Activated CD4-positive, alpha-beta T cell treated with anti-CD3 and anti-CD28 coated beads, Interleukin-2, amount 50 U/mL, for 48 hours (primary cell): ENCODE measurements at regions not wholly inside any gene's neighbourhood (a gene's known extent, or its start where the extent isn't known, plus 50 kb on each side); places are given as distances from the start of the nearest gene placed in this dataset.

Experiments used
- DNase-seq, 2 experiments: peaks; one replicate each; pipeline ENCODE4 v3.0.0-alpha.2; 2020

GRCh38 chr1:219798283-219799030 is 129.9 kb downstream of the SLC30A10 start:
- no peak for DNase-seq

DNA sequence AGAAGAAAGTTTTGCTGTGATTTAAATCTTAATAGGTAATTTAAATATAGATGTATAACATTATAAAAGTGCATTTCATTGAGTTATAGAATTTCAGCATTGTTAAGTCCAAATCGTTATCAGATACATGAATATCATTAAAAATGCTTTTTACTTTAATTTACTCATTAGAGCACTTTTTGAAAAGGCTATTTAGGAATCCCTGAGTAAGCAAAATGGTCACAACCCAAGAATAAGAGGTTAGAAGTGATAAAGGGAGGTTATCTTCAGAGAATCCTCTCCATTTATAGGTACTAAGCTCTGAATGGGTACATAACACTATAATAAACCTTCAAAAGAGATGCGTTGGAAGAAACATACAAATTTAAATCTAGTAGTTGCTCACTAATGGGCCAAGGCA is 130.7 kb downstream of the SLC30A10 start:
- DNase-seq = no peak

DNA sequence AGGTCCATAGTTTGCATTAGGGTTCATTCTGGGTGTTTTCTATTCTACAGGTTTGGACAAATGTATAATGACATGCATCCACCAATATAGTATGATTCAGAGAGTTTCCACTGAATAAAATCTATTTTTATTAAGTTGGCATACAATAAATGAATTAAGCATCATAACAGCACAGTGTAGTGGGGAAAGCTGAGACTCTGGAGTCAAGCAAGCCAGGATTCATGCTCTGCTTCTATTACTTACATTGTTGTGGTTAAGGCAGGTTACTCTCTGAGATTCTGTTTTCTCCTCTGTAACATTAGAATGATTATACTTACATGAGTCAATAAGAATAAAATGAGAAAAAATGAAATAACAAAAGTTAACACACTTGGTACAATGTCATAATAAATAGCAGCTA is 131.3 kb downstream of the SLC30A10 start:
- DNase-seq = no peak

- no peak for DNase-seq
Observed at GRCh38 chr1:219795363-219795917, 132.9 kb downstream of the SLC30A10 start.

DNA sequence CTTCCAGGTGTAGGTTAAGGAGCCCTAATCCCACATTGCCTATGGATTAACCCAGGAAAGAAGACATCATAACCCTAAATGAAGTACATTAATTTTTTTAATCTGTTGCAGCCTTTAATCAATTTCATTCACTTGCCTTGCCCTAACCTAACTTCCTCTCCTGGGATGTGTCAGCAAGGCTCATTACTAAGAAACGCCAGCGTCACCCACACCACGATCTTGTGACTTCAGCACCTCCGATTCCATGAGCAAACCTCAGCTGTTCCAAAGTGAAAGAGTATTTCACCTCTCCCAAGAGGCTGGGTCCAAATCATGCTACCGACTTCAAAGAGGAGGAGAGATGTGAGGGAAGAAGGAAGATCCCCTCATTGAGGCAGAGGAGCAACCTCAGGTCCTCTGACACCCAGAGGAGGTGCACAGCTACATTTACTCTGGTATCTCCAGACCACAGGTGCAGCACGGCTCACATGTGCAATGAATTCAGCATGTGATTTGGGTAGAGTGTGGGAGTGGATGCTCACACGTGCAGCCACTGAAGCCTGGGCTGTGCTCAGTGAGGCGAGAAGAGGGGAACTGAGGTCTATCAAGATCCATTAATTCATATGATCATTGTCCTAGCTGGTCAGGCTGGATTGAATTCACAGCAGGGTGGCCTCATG is 134.1 kb downstream of the SLC30A10 start:
- DNase-seq = no peak

DNA sequence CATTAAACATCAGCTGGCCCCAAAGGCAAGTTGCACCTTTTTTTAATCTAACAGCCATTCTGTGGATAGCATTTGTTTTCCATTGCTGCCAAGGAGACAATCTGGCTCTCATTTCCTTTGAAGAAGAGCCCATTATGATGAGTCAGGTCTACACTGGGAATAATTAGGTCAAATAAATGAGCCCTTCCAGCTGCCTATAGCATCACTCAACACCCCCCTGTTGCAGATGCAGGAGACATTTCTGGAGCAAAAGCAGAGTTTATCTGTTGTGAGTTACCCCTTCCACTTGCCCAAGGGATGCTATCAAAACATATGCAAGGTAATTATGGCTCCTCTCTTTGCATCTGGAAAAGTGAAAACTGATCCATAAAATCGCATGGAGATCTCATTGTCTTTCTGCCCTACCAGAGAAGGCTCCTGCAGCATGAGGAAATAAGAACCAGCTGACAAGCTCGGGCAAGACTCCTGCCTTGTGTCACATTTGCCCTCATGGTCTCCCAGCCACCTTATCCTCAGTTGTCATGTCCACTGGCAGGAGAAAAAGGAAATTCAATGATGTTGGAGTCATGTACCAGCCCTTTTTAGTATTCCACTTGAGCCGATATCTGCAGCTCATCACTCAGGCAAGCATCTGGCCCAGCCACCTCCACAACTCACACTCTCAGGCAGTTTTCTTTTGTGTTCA is 135.9 kb downstream of the SLC30A10 start:
- DNase-seq = no peak

GRCh38 chr1:219791766-219792165 is 136.6 kb downstream of the SLC30A10 start:
- DNase-seq = no peak

- no peak for DNase-seq
Observed at GRCh38 chr1:219790834-219791615, 137.3 kb downstream of the SLC30A10 start.

DNA sequence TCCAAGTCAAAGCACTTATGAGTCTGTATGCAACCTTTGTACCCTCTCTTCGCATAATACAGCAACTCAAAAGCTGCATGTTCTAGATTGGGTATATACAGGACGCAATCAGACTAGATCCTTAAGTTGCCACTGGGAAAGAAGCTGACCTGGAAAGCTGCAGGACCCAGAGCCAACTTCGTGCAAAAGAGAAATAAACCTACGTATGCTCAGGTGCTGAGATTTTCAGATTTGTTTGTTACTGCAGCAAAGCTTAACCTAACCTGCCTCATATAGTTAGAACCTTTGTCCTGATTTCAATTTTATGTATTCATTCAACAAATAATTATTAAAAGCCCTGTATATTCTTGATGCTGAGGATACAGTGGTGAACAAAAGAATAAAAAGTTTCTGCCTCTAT is 139.7 kb downstream of the SLC30A10 start:
- no peak for DNase-seq

- no peak for DNase-seq
Observed at GRCh38 chr1:219788091-219788490, 140.3 kb downstream of the SLC30A10 start.

GRCh38 chr1:219784660-219785381 is 143.5 kb downstream of the SLC30A10 start:
- DNase-seq = no peak

GRCh38 chr1:219783605-219784235 is 144.6 kb downstream of the SLC30A10 start:
- no peak for DNase-seq

GRCh38 chr1:219782929-219783328 is 145.4 kb downstream of the SLC30A10 start:
- no peak for DNase-seq

- DNase-seq = no peak
Observed at GRCh38 chr1:219782311-219782710, 146.0 kb downstream of the SLC30A10 start.

DNA sequence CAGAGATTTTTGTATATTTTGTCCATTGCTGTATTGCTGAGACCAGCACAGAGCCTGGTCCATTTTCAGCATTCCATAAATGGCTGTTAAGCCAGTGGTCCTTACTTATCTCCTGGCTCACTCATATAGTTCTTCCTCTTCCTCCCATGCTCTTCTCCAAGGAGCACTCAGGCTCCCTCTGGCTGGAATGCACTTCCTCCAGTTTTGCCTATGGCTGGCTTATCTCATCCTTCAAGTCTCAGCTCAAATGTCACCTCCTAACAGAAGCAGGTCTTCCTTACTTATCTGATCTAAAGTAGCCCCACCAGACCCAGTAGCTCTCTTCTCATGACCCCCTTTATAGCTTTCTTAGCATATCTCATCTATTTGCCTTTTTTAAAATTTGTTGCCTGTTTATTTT is 146.9 kb downstream of the SLC30A10 start:
- DNase-seq = no peak

- no peak for DNase-seq
Observed at GRCh38 chr1:219778793-219779369, 149.5 kb downstream of the SLC30A10 start.

DNA sequence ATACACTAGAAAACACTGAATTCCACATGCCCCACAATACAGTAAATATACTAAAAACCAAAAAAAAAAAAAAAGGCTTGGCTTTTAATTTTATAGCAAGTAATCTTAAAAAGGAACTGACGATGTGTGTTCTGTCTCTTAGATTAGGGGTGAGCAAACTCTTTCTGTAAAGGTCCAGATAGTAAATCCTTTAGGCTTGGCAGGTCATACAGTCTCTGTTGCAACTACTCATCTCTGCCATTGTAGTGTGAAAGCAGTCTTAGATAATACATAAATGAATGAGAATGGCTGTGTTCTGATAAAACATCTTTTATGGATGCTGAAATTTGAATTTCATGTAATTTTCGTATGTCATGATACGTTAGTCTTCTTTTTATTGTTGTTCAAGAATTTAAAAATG is 150.2 kb downstream of the SLC30A10 start:
- DNase-seq = no peak

DNA sequence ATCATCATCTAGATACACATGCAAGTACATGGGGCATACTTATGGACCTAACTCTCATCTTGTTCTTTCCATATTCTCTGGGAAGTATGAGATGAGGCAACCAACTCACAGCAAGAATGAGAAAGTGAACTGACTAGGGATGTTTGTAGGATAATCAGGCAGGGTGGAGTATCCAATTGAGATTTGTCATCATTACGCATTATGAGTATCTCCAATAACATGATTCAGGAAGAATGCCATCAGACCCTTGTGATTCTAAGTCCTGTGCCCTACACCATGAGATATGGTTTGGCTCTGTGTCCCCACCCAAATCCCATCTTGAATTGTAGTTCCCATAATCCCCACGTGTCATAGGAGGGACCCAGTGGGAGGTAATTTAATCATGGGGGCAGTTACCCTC is 154.0 kb downstream of the SLC30A10 start:
- no peak for DNase-seq

DNA sequence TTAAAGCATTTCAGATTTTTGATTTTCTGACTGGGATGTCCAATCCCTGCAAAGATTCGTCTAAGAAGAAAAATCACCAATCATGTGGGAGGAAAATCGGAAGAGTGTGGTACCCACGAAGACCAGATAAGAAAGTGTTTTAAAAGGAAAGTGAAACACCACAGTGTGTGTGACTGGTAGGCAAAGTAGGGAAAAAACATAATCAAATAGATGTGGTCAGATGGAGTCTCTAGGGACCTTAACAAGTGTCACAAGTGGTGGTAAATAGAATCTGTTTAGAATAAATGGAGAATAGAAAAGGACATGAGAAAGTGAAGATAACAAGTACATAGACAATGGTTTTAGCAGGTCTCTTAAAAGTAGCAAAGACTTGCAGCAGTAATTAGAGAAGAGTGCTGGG is 154.6 kb downstream of the SLC30A10 start:
- no peak for DNase-seq

- no peak for DNase-seq
Observed at GRCh38 chr1:219773110-219773509, 155.2 kb downstream of the SLC30A10 start.
